Body of pancreas (tissue), 4 donors: ENCODE measurements at regions not wholly inside any gene's neighbourhood (a gene's known extent, or its start where the extent isn't known, plus 50 kb on each side); places are given as distances from the start of the nearest gene placed in this dataset.
"Not testable (repeated sequence)": the region's sequence is repeated elsewhere in the genome, so short reads cannot be mapped to it uniquely, and the experiment has no call there.

ENCODE experiments used
- ATAC-seq: fragments of 150-250 bp; one replicate; pipeline ENCODE4 v1.9.1; 2016
- DNase-seq, 4 donors: peaks; one replicate each; pipeline ENCODE4 v3.0.0-alpha.2; 2019
- H3K27ac ChIP-seq, 4 donors: fragments of 200-600 bp; sonication (generic); 1 replicate in 3 of 4; 2 replicates in 1 of 4; pipeline versions ENCODE4 v1.5.1 to v1.6.1; 2016 to 2019; ENCODE audit warnings: mild to moderate bottlenecking in 1 of 4, mixed read lengths in 1 of 4, moderate library complexity in 1 of 4
- H3K27me3 ChIP-seq, 2 donors: fragments of 200-600 bp; sonication (generic); one replicate each; pipeline ENCODE4 v1.6.0; 2016; ENCODE audit warnings: mild to moderate bottlenecking in 1 of 2
- H3K36me3 ChIP-seq, 2 donors: fragments of 200-600 bp; sonication (generic); replicated peaks in 1 of 2; 2 replicates each; pipeline ENCODE4 v1.5.1; 2016; ENCODE audit warnings: low read depth in 2 of 2; ENCODE audit not compliant: insufficient read depth in 1 of 2
- H3K4me1 ChIP-seq: fragments of 200-600 bp; sonication (generic); one replicate; pipeline ENCODE4 v1.6.0; 2016
- H3K4me3 ChIP-seq, 2 donors: fragments of 200-600 bp; sonication (generic); 1 replicate in 1 of 2; 2 replicates in 1 of 2; pipeline ENCODE4 v1.5.1; 2016 to 2019
- H3K9me3 ChIP-seq, 3 donors: fragments of 200-600 bp; sonication (generic); 1 replicate in 2 of 3; 2 replicates in 1 of 3; pipeline ENCODE4 v1.5.1; 2016
- POLR2A ChIP-seq, 3 donors: fragments of 450-650 bp; IDR thresholded peaks; one replicate each; pipeline ENCODE4 v1.6.1; 2016; ENCODE audit warnings: antibody characterized with exemption in 3 of 3, mild to moderate bottlenecking in 2 of 3
- WGBS, 2 donors: methylation state at CpG; one replicate each; pipeline ENCODE4 v1.1.5; 2017; 5-methylcytosine and 5-hydroxymethylcytosine counted together
- intact Hi-C: fragments of 100-400 bp; cut with DNase I; formaldehyde crosslinking; loops from one replicate; pipeline ENCODE4 v1.15.1; 2023
- TF ChIP-seq, protein P1 (sequence below), 7 experiments: fragments of 450-650 bp in 4 of 7; fragments of 200-600 bp in 3 of 7; sonication (generic) in 3 of 7; IDR thresholded peaks; one replicate each; pipeline ENCODE4 v1.5.1; 2016 to 2019; ENCODE audit warnings: antibody characterized with exemption in 7 of 7

DNA sequence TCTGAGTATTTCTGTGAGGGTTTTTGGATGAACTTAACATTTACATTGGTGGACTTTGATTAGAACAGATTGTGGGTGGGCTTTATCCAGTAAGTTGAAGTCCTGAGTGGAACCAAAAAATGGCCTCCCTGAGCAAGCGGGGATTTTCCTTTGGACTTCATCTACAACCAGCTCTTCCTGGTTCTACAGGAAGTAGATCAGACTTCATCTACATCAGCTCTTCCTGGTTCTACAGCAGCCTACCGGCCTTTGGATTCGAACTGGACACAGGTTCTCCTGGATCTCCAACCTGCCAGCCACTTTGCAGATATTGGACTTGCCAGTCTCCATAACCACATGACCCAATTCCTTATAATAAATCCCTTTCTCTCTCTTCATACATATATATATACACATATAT is 79.9 kb upstream of the STK39 start:
- WGBS, 2 donors, result 70 to 85% methylated on average over 3 of the region's 3 CpGs
- TF ChIP-seq POLR2A (IDR thresholded peaks at IDR 0.05), result no peak
- TF ChIP-seq, protein P1, sequence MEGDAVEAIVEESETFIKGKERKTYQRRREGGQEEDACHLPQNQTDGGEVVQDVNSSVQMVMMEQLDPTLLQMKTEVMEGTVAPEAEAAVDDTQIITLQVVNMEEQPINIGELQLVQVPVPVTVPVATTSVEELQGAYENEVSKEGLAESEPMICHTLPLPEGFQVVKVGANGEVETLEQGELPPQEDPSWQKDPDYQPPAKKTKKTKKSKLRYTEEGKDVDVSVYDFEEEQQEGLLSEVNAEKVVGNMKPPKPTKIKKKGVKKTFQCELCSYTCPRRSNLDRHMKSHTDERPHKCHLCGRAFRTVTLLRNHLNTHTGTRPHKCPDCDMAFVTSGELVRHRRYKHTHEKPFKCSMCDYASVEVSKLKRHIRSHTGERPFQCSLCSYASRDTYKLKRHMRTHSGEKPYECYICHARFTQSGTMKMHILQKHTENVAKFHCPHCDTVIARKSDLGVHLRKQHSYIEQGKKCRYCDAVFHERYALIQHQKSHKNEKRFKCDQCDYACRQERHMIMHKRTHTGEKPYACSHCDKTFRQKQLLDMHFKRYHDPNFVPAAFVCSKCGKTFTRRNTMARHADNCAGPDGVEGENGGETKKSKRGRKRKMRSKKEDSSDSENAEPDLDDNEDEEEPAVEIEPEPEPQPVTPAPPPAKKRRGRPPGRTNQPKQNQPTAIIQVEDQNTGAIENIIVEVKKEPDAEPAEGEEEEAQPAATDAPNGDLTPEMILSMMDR (IDR thresholded peaks at IDR 0.05), result no peak
- DNase-seq (no peak), ATAC-seq (no peak)
- Histone ChIP-seq H3K4me1 (no peaks in the 10 kb centered on the region), H3K27me3 (no peaks in the 10 kb centered on the region), H3K27ac (no peak overlapping the region), H3K4me3 (no peak overlapping the region), H3K36me3 (no peaks in the 10 kb centered on the region), H3K9me3 (peaks cover 0 to 6% (median 0%) of the 10 kb centered on the region in 3 donors)
- intact Hi-C loops, result no loop called here

DNA sequence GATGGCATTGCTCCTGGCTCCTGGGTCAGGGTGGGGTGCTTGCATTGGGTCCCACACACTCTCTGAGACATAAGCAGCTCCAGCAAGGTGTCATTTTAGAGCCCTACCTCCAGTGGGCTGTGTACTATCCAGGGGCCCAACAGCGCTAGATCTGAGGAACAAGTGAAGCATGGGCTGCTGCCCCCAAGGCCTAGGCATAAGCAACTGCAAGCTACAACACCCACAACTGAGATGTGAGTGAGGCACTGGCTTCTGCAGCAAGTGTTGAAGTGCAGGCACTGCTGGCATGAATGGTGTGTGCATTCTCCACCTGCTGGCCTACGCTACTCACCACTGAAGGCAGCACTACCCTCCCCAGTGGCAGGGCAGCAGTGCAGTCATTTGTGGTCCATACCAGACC is 81.0 kb upstream of the STK39 start:
- intact Hi-C loops, result no loop called here
- ATAC-seq (no peak), DNase-seq (no peak)
- H3K4me3 ChIP-seq, result no peak overlapping the region
- TF ChIP-seq, protein P1 (IDR thresholded peaks at IDR 0.05), result no peak
- no peak for TF ChIP-seq POLR2A (IDR thresholded peaks at IDR 0.05)
- no peaks in the 10 kb centered on the region for H3K4me1 ChIP-seq
- H3K27me3 ChIP-seq, result no peaks in the 10 kb centered on the region
- WGBS, 2 donors, result 100% methylated on average over 2 of the region's 2 CpGs; no CpG with 5 or more reads in 1 of the 2 donors
- H3K9me3 ChIP-seq, result peaks cover 0 to 6% (median 0%) of the 10 kb centered on the region in 3 donors
- no peaks in the 10 kb centered on the region for H3K36me3 ChIP-seq
- no peak overlapping the region for H3K27ac ChIP-seq

DNA sequence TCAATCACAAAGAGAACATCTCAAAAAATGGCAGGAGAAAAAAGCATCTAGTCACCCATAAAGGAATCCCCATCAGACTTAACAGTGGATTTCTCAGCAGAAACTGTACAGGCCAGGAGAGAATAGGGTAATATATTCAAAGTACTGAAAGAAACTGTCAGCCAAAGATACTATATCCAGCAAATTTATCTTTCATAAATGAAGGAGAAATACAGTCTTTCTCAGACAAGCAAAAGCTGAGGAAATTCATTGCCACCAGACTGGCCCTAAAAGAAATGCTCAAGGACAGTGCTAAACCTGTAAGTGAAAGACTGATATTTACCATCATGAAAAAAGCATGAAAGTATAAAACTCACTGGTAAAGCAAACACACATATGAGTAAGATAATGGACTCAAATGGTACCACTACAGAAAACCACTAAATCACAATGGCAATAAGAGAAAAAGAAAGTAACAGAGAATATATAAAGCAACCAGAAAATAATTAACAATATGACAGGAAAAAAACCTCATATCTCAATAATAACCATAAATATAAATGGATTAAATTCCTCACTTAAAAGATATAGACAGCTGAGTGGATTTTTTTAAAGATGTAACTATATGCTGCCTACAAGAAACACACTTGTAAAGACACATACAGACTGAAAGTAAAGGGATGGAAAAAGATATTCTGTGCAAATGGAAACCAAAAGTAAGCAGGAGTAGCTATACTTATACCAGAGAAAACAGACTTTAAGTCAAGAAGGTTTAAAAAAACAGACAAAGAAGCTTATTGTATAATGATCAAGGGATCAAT is 83.4 kb upstream of the STK39 start:
- no peaks in the 10 kb centered on the region for H3K27me3 ChIP-seq
- intact Hi-C loops, result no loop called here
- H3K9me3 ChIP-seq, result peaks cover 0 to 6% (median 0%) of the 10 kb centered on the region in 3 donors
- H3K4me1 ChIP-seq, result no peaks in the 10 kb centered on the region
- no peak overlapping the region for H3K4me3 ChIP-seq
- no peaks in the 10 kb centered on the region for H3K36me3 ChIP-seq
- no peak for DNase-seq
- ATAC-seq, result no peak
- no peak overlapping the region for H3K27ac ChIP-seq
- no peak for TF ChIP-seq POLR2A (IDR thresholded peaks at IDR 0.05)
- TF ChIP-seq, protein P1 (IDR thresholded peaks at IDR 0.05), result no peak

DNA sequence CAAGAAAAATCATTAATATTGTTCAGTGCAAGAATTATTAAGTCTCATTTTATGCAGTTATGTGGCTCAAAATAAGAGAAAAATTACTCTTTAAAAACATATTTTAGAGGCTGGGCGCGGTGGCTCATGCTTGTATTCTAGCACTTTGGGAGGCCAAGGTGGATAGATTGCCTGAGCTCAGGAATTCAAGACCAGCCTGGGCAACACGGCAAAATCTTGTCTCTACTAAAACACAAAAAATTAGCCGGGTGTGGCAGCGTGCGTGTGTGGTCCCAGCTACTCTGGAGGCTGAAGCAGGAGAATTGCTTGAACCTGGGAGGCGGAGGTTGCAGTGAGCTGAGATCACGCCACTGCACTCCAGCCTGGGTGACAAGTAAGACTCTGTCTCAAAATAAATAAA is 87.9 kb upstream of the STK39 start:
- H3K9me3 ChIP-seq, DNase-seq, ATAC-seq, H3K36me3 ChIP-seq, intact Hi-C loops, H3K4me3 ChIP-seq, H3K27ac ChIP-seq, H3K27me3 ChIP-seq: not testable (repeated sequence)
- WGBS, 2 donors, result 93 to 94% methylated on average over 8 of the region's 8 CpGs
- peaks cover 17% of the 10 kb centered on the region for H3K4me1 ChIP-seq

DNA sequence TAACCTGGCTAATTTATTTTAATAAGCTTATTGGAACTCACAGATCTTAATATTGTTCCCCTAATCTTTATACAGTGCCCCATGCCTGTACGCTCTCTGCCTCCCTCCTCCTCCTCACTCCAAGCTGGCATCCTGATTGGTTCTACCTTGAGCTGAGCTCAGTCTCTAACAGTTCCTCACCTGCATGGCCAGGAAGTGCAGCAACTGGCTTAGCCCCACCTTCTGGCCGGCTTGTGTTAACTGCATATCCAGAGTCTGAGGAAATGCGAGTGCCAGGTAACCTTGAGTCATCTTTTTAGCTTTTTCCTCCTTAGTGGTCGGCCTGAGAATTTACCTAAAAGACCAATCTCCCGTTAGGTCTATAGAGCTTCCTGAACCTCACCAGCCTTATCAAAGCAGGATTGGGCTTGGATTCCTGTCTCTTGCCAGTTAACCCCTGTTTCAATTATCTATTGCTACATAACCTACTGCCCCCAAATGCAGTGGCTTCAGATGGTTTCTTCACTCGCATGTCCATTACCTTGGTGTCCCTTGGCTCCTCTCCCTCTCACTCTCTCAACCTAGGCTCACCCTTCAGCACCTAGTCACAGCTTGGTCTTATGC is 89.5 kb upstream of the STK39 start:
- Histone ChIP-seq H3K4me3 (no peak overlapping the region), H3K27ac (no peak overlapping the region), H3K4me1 (peaks cover 17% of the 10 kb centered on the region), H3K27me3 (no peaks in the 10 kb centered on the region), H3K9me3 (no peaks in the 10 kb centered on the region), H3K36me3 (no peaks in the 10 kb centered on the region)
- intact Hi-C loops, result no loop called here
- 28 to 39% methylated on average over 6 of the region's 6 CpGs for WGBS, 2 donors
- ATAC-seq (peak; percentile 97), DNase-seq (peak; percentile 81 to 85 (median 84))
- no peak for TF ChIP-seq POLR2A (IDR thresholded peaks at IDR 0.05)
- TF ChIP-seq, protein P1 (IDR thresholded peaks at IDR 0.05), result peak; percentile 44 to 81 (median 79)
